ENCODE measurements at regions not wholly inside any gene's neighbourhood (a gene's known extent, or its start where the extent isn't known, plus 50 kb on each side); places are given as distances from the start of the nearest gene placed in this dataset.
A peak's percentile ranks its signal among the peaks of the same experiment; 100 is the strongest.

GRCh38 chr3:102353805-102354204, 81.0 kb upstream of the ZPLD1 start:
- Histone ChIP-seq H4K20me1 (ENCODE audit: insufficient read depth) (no peaks in the 10 kb centered on the region), H3K27ac (ENCODE audit: low read depth in 2 of 2, low read length in 1 of 2) (no peak overlapping the region), H2AFZ (ENCODE audit: low read depth) (no peak overlapping the region), H3K4me3 (ENCODE audit: low read depth in 2 of 2, low read length in 1 of 2) (no peak overlapping the region), H3K4me2 (no peak overlapping the region), H3K9ac (no peak overlapping the region), H3F3A (replicated peaks; ENCODE audit: insufficient read depth) (no peaks in the 10 kb centered on the region), H3K9me2 (no peaks in the 10 kb centered on the region), H3K36me3 (replicated peaks in 1 of 2; ENCODE audit: control insufficient read depth in 1 of 2, insufficient read depth in 2 of 2, low read length in 1 of 2) (no peaks in the 10 kb centered on the region), H3K4me1 (ENCODE audit: control insufficient read depth in 1 of 2, insufficient read depth in 2 of 2, low read depth in 1 of 2, low read length in 1 of 2) (no peaks in the 10 kb centered on the region), H3K79me2 (ENCODE audit: insufficient read depth) (no peaks in the 10 kb centered on the region), H3K9me3 (no peaks in the 10 kb centered on the region), H3K27me3 (ENCODE audit: insufficient read depth) (no peaks in the 10 kb centered on the region)
- ChIA-PET POLR2A (no interaction called here), CTCF (no interaction called here)
- TF ChIP-seq IRF3 (IDR thresholded peaks at IDR 0.05; ENCODE audit: low read depth, low read length) (no peak), GATA2 (CRISPR knock-in tag; IDR thresholded peaks at IDR 0.05) (no peak), POLR2AphosphoS5 (IDR thresholded peaks at IDR 0.05; ENCODE audit: low read depth, low read length) (no peak), EP300 (IDR thresholded peaks at IDR 0.05; ENCODE audit: borderline replicate concordance in 1 of 2, low read depth in 1 of 2, low read length in 1 of 2) (no peak)
- 50% methylated on average over 1 of the region's 1 CpG for WGBS (ENCODE audit: low lambda C conversion rate)
- no peak for DNase-seq

- H3F3A ChIP-seq (replicated peaks; ENCODE audit: insufficient read depth) = no peaks in the 10 kb centered on the region
- H3K27me3 ChIP-seq (ENCODE audit: insufficient read depth) = no peaks in the 10 kb centered on the region
- ChIA-PET CTCF (no interaction called here), POLR2A (no interaction called here)
- H3K79me2 ChIP-seq (ENCODE audit: insufficient read depth) = no peaks in the 10 kb centered on the region
- TF ChIP-seq MXI1 (IDR thresholded peaks at IDR 0.05; ENCODE audit: low read depth, low read length) (no peak), REST (IDR thresholded peaks at IDR 0.05; ENCODE audit: low read depth, low read length) (no peak), FOSL2 (IDR thresholded peaks at IDR 0.05; ENCODE audit: borderline replicate concordance, low read depth) (0 out of 2 replicates have a peak, but pooled peaks have one; percentile 11)
- H3K36me3 ChIP-seq (replicated peaks in 1 of 2; ENCODE audit: control insufficient read depth in 1 of 2, insufficient read depth in 2 of 2, low read length in 1 of 2) = no peaks in the 10 kb centered on the region
- no peak for DNase-seq
- H3K4me3 ChIP-seq (ENCODE audit: low read depth in 2 of 2, low read length in 1 of 2) = no peak overlapping the region
- H2AFZ ChIP-seq (ENCODE audit: low read depth) = no peak overlapping the region
- H3K4me1 ChIP-seq (ENCODE audit: control insufficient read depth in 1 of 2, insufficient read depth in 2 of 2, low read depth in 1 of 2, low read length in 1 of 2) = no peaks in the 10 kb centered on the region
- H3K4me2 ChIP-seq = no peak overlapping the region
- no peak overlapping the region for H3K27ac ChIP-seq (ENCODE audit: low read depth in 2 of 2, low read length in 1 of 2)
- no peaks in the 10 kb centered on the region for H3K9me3 ChIP-seq
- no peak overlapping the region for H3K9ac ChIP-seq
- H3K9me2 ChIP-seq = no peaks in the 10 kb centered on the region
- no peaks in the 10 kb centered on the region for H4K20me1 ChIP-seq (ENCODE audit: insufficient read depth)
Measured at GRCh38 chr3:102354818-102355515, 79.8 kb upstream of the ZPLD1 start.
